GM10266 (cell line): ENCODE measurements at regions not wholly inside any gene's neighbourhood (a gene's known extent, or its start where the extent isn't known, plus 50 kb on each side); places are given as distances from the start of the nearest gene placed in this dataset.

Experiments
- DNase-seq: peaks from one replicate; pipeline ENCODE4 v3.0.0; 2012; ENCODE audit errors: extremely low spot score
- CTCF ChIP-seq: IDR thresholded peaks from 2 replicates; pipeline ENCODE4 v1.5.1; 2012; ENCODE audit warnings: mild to moderate bottlenecking, low read depth; ENCODE audit not compliant: control insufficient read depth, insufficient read depth; ENCODE audit errors: missing control alignments

DNA sequence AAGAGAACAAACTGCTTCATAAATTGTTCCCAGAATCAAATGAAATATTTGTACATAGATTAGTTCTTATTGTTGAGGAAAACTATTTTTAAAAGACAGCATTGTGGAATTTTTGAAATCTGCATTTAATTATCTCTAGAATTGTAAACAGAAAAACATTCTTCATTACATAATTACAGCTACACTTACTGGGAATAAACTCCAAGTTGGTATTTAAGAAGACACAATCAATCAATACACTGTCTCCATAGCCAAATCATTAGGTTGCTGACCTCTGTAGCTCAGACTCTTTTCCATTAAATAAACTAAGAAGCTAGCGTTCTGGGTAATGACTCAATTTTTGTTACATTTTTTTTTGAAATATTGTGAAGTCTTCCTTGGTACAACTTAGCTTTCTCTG lies 70.2 kb upstream of the PIEZO2 start:
- DNase-seq, result no peak
- TF ChIP-seq CTCF, result no peak

- no peak for TF ChIP-seq CTCF
- DNase-seq, result no peak
These were observed 65.8 kb upstream of the PIEZO2 start for GRCh38 chr18:11215216-11215615.

GRCh38 chr18:11204020-11204419 lies 54.7 kb upstream of the PIEZO2 start:
- TF ChIP-seq CTCF, result no peak

DNA sequence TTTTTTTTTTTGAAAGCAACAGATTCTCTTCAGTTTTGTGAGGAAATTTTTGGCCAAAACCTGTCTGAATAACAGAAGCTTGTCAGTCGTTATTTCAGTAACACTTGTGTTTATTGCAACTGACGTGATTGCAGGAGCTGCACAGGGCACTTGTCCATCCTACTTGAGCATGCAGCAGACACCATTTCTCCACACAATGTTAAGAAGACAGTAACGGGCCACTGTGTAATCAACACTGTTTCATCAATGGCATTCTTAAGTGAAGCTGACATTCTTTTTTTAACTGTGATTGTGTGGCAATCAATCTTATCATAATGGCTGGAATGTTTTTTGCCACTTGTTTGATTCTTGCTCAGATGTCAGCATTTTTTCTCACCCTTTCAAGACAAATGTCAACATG lies 50.1 kb upstream of the PIEZO2 start:
- TF ChIP-seq CTCF, result no peak

More at GRCh38 chr18:11204020-11204419, 54.7 kb upstream of the PIEZO2 start:
- no peak for DNase-seq

More for the DNA sequence above, 50.1 kb upstream of the PIEZO2 start:
- no peak for DNase-seq
